HT1080 (cell line): ENCODE measurements at regions not wholly inside any gene's neighbourhood (a gene's known extent, or its start where the extent isn't known, plus 50 kb on each side); places are given as distances from the start of the nearest gene placed in this dataset.
A peak's percentile ranks its signal among the peaks of the same experiment; 100 is the strongest.
"Not testable (repeated sequence)": the region's sequence is repeated elsewhere in the genome, so short reads cannot be mapped to it uniquely, and the experiment has no call there.

Experiments
- DNase-seq: peaks from one replicate; pipeline ENCODE4 v3.0.0-alpha.2; 2015; ENCODE audit warnings: low read depth

DNA sequence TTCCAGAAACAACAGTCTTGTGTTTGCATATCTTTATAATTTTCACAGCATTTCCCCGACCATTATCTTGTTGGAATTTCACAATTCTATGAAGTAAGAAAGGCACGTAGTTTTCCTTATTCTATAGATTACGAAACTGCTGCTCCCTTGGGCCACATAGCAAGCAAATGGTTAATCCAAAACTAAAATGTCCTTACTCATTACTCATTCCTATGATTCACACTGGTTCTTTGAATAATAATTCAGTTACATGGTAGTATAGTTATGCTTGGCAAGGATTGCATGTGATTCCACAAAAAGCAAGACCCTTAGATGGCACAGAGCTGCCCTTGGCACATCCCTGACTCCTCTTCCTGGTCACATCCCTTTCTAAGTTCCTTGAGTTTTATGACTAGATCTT, 51.2 kb downstream of the OR13H1 start:
- peak; percentile 64 for DNase-seq

DNA sequence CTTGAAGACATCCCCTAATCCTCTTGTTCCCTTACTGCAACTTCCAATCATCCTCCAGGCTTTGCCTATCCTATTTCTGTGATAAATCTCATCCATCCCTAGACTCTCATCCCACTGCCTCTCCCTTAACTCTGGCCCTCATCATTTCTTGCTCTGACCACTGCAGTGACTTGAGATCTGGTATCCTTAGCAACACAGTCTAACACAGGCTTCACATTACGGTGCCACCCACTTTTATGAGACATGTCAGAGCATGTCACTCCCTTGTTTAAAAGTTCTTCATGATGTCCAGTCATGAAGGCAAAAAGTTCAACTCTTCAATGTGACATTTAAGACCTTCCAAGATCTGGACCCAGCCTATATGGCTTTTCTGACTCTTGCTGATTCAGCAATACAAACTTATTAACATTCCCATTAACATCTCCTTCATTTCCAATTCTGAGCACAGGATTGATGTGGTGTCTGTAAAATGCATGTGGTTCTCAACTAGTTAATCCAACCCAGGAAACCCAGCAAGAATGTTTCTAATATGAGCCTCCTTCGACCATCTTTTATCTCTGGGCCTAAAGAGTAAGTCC, 64.0 kb downstream of the OR13H1 start:
- peak; percentile 27 for DNase-seq

DNA sequence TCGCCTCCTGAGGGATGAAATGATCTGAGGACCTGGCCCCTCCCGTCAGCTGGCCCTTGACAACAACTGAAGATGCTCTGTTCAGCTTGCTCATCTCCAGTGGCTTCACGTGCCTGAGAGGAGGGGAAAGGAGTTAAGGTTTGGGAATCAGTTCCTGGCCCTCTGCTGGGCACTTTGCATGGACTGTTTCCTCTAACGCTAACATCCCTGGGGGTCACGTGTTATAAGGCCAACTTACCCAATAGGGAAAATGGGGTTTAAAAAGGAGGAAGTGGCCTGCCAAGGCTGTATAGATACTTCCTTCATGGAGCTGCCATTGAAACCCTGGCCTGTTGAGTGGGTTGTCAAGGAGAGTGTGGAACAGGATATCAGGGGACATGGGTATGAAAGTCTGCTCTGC, 65.6 kb downstream of the OR13H1 start:
- DNase-seq = no peak

DNA sequence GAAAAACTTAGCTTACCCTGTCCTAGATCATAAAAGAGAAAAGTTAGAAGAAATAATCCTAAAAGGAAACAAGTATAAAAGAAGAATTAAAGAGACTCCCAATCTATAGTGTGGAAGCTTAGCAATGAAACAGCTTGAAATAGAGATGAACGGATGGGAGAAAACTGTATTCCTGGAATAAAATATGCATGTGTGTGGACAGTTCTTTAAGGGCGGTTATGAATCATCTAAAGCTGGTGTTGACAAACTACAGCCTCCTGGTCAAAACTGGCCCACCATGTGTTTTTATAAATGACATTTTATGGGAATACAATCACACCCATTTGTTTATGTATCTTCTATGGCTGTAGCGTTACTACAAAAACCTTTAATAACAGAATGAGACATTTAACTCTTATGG, 69.4 kb downstream of the OR13H1 start:
- DNase-seq = no peak

DNA sequence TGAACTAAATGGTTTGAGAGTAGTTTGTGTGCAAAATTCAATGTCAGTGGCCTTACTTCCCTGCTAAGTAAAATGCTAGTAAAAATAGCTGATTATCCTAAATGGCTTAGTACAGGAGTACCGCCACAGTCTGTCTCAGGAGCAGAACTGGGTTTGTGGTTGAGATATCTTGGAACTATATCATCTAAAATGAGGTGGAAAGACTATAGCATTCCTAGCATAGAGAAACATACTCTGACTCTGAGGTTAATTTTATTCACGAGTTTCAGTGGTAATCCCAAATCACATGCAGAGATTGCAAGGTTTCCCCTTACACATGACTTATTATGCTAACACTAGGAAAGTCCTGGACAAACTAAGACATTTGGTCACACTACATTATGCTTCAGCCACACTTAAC, 70.4 kb downstream of the OR13H1 start:
- DNase-seq = no peak

DNA sequence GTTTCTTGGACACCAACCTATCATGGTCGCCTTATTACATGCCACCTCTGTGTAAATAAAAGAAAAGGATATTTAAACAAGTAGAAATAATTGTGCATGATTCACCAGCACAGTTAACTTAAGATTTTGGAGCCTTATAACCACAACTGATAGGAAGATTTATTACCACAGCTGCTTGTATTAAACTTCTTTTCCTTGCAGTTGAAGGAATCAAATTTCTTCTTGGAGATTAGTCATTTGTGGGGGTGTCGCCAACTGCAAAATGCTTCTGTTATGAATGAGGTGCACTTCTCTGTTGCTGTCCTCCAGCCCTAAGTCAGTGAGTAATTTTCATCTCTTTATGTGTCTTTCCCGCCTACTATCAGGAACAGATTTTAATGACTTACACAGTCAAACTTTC, 73.3 kb downstream of the OR13H1 start:
- peak; percentile 91 for DNase-seq

DNA sequence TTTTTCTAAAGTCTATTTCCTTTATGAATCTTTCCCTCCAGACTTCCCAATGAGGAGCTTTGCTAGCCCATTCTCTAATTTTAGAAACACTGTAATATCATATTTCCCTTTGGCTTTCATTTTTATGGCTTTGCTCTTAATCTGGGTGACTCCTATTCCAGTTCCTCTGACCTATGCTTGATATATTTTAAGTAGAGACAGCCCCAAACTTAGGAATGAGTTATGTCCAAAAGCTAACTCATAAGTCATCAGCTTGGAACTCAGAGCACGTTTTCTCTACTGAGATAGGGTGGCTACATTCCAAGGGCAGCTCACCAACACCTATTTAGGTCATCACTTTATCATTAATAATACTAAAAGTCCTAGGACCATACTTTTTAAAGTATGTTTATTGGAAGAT, 77.8 kb downstream of the OR13H1 start:
- DNase-seq = peak; percentile 42

DNA sequence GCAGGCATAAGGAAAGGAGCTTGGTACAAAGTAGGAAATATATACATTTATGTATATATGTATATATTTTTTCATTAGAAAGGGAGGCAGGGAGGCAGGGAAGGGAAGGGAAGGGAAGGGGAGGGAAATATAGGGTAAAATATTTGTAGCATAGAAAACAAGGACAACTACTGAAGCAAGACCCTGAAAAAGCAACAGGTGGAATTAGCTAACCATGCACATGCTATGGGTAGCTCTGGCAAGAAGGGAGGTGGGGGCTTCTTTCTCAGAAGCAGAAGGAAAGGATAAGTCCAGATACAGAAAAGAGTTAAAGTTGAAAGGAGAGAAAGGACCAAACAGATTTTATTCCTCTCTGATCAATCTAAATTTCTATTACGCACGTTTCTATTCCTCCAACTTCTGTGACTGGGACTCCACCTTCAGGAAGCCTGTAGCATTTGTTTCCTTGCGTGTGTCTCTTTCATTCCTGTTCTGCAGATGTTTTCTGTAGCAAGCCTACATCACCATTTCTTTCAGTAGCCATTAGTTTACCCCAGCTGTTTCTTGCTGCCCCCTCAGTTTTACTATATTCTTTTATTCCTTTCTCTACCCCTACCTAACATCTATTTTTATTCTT, 82.9 kb downstream of the OR13H1 start:
- peak; percentile 23 for DNase-seq

DNA sequence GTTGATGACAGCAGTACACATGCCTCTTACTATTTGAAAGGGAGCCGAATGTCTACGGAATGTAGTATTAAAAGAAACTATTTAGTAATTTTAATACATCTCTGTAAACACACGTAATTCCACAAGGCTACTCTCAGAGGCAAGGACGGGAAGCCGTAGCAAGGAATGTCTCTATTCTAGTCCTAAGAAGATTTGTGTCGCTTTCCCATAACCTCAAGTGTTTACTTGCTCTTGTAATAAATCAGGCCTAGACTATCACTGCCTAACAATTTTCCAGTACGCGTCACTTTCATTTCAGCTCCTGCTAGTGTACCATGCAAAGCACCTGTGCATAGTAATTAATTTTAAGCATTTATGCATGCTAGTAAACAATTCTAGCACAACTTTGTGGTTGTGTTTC, 86.7 kb downstream of the OR13H1 start:
- DNase-seq = no peak

DNA sequence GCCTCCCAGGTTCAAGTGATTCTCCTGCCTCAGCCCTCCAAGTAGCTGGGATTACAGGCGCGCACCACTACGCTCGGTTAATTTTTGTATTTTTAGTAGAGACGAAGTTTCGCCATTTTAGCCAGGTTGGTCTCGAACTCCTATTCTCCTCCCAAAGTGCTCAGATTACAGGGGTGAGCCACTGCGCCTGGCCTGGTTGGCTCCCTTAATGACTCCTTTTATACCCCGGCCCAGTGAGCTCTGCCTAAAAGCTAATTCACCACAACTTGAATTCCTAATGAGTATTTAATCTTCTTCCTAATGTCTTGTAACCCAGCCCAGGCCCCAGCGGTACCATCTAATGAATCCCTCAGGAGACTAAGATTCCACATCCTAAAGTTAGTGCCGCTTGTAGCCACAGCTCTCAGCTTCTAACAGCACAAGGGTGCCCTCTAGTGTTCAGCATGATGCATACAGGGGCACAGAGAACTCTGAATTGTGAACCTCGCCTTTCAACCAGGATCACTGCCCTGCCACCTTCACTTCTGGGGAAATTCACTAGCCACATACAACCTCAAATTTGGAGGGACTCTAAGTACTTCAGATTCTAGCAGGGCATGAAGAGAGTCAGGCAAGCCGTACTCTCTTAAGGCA, 89.5 kb downstream of the OR13H1 start:
- DNase-seq = peak; percentile 36

DNA sequence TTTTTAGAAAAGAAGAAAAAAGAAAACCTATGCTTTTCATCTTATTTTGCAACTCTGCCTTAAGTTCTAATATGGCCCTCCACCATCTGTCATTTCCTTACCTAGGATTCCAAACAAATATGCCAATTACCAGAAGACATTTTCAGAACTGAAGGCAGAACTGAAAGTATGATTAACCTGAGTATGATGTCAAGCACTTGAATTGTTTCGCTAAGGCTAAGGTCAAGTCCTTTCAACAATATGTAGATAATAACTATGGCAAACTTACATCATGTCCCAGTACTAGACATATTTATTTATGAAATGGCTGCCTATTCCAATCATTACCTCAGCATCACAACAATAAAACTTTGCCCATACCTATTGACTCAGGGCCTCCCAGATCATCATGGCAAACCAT, 91.0 kb downstream of the OR13H1 start:
- DNase-seq = no peak

DNA sequence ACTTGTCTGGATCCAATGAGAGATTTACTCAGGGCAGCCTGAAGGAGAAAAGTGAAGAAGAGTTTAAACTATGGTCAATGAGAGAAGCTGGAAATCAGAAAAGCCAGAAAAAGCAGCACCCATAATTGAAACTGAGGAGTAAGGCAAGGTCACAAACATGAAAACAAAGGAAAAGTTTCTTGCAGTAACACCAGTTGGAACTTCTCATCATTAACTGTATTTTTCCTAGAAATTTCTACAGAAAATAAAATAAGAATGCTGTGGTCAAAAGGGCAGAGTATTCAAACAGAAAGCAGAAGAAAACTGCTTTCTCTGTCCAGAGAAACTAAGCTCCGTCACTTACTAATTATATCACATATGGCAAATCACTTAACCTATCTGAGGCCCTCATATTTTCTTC, 102.2 kb downstream of the OR13H1 start:
- DNase-seq = no peak

DNA sequence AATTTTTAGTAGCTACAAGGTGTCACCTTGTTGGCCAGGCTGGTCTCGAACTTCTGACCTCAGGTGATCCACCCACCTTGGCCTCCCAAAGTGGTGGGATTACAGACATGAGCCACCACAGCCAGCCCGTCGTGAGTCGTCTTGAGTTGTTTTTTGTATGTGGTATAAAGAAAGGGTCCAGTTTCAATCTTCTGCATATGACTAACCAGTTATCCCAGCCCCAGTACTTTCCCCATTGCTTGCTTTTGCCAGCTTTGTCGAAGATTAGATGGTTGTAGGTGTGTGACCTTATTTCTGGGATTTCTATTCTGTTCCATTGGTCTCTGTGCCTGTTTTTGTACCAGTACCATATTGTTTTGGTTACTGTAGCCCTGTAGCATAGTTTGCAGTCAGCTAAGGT, 105.9 kb downstream of the OR13H1 start:
- peak; percentile 66 for DNase-seq

DNA sequence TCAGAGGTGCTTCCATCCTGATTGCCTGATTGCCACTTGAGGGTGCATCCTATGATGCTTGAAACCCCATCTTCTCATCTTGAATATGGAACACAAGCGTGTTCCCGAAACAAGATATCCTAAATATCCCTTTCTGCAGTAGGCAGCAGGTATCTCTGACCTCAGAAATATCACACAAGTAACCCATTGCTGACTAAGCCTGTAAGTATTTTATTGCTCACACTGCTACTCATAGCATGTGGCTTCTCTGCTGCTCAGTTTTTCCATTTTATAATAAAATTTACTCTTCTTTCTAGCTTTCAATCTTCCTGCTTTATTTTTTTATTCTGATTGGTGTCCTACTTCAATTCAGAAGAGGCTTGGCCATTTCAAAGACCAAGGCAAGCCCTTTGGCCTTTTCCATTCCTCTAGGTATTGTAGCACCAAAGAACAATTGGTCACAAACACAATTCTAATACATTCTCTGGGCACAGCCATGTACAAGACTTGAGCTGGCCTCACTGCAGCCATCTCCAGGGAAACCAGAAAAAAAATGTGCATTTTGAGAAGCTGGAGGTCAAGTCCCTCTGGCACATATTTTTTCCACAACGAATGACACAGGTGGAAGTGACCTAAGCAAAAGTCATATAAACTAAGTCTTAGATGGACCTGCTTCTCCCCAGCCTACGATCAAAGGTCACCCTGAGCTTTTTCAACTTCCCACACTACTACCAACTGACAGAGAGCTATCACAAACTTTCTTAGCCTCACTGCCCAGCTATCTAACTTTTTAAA, 107.0 kb downstream of the OR13H1 start:
- DNase-seq = peak; percentile 78

DNA sequence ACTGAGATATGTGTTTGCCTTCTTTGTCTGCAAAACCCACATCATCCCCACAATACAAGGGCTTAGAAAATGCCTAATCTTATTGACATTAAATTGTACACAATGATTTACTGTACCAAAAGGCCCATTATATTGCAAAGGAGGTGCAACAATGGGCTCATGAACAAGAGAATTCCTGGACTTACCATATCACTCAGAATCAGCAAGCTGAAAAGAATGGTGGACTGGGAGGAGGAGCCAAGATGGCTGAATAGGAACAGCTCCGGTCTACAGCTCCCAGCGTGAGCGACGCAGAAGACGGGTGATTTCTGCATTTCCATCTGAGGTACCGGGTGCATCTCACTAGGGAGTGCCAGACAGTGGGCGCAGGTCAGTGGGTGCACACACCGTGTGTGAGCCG, 119.9 kb downstream of the OR13H1 start:
- not testable (repeated sequence) for DNase-seq

DNA sequence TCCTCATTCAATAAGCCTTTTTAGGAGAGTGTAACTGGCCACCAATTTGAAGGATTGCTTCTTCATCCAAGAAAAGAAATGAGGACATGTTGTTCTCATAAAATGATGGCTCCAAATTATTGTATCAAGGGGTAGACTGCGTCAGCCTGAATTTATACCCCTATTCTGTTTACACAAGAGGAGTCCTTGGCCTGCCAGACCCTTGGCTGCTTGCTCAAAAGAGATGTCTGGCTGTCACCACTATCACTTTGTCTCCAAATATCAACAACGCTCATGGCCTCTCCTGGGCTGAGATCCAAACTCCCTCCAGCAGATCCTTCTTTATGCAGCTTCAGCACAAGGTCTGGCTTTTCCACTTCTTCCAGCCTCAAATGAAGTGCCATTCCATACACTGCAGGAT, 127.9 kb downstream of the OR13H1 start:
- no peak for DNase-seq

DNA sequence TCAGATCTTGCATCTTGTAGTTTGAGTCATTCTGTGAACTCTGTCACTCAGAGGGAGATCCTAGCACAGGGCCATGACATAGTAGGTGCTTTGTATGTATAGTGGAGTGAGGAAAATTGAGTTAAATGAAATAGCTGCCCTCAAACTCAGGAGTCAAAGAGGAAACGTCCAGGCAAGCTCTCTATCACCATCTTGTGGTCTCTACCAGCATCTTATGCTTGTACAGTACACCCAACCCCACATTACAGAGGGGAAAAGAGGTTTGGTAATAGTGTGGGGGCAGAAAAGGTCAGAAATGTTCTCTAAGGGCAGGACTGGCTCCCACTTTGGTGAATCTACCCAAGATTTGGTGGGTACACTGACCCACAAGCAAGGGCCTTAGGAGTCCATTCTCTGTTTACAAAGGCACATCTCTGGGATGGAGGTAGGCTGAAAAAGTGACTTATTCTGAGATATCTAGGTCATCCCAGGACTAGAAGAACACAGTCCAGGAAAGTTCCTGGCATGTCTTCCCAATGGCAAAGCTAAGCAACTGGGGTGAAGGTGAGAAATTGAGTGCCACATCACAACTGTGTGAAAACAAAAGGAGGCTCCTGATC, 131.8 kb downstream of the OR13H1 start:
- peak; percentile 31 for DNase-seq

DNA sequence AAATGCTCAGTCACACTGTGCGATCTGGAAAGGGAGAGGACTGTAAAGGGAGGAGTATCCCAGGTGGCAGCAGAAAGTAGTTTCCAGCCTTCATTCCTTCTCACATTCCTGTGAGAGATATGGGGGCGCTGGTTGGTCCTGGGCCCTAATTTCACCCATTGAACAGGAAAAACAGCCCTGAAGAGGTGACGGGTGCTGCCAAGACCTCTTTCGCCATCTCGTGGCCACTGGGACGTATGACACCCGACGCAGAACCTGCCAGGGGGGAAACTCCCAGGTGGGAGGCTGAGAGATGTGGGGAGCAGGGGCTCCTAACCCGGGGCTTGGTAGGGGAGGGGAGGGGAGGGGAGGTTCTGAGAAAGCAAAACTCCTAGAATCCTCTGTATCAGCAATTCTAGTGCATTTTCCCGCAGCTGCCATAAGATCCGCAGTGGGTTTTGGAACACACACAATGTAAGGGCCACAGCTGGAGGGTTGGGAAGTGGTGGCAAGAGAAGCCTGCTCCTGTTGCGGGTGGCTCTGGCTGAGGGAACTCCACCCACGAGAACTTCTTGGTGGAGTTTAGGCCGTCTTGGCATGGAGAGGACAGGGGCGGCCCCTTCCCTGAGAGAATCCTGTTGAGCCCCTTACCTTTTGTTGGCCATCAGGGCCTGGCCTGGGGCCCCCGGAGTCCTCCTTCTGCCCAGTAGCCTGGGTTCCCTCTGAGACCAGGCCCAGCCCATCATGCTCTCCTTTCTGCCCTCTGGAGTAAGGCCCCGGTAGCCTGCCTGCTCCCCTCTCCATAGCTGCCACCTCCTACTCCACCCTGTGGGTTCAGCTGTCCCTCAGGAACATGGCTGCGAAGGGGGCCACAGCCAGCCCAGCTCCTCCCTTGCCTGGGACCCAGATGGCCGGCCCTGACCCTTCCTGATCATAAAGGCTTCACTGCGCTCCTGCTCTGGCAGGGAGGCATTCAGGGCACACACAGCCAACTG, 134.1 kb downstream of the OR13H1 start:
- peak; percentile 2 for DNase-seq

DNA sequence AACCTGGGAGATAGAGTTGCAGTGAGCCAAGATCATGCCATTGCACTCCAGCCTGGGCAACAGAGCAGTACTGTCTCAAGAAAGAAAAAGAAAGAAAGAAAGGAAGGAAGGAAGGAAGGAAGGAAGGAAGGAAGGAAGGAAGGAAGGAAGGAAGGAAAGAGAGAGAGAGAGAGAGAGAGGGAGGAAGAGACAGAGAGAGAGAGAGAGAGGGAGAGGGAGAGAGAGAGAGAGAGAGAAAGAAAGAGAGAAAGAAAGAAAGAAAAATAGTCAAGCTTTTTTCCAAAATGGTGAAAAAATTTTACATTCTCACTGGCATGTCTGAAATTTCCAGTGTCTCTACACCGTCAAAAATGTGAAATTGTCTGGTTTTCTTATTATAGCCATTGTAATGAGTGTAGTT, 138.9 kb downstream of the OR13H1 start:
- not testable (repeated sequence) for DNase-seq

DNA sequence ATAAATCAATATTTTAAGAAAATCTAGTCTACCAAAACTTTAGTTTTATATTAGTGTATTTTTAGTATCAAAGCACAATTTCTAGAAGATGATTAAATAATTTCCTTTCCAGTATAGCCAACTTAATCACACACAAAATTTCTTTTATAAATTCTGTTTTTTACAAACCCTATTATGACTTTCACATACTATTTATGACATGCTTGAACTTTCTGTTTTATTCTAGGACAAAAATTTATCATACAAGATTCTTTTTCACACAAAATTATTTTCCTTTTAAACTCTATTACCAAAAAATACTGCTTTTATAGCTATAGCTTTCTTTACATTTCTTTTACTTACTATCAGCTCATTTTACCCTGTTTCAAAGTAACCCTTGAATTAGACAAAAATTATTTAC, 149.5 kb downstream of the OR13H1 start:
- no peak for DNase-seq

DNA sequence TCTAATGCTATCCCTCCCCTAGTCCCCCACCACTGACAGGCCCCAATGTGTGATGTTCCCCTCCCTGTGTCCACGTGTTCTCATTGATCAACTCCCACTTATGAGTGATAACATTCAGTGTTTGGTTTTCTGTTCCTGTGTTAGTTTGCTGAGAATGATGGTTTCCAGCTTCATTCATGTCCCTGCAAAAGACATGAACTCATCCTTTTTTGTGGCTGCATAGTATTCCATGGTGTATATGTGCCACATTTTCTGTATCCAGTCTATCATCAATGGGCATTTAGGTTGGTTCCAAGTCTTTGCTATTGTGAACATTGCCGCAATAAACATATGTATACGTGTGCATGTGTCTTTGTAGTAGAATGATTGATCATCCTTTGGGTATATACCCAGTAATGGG, 153.1 kb downstream of the OR13H1 start:
- DNase-seq = not testable (repeated sequence)
